ENCODE measurements at regions not wholly inside any gene's neighbourhood (a gene's known extent, or its start where the extent isn't known, plus 50 kb on each side); places are given as distances from the start of the nearest gene placed in this dataset.

DNA sequence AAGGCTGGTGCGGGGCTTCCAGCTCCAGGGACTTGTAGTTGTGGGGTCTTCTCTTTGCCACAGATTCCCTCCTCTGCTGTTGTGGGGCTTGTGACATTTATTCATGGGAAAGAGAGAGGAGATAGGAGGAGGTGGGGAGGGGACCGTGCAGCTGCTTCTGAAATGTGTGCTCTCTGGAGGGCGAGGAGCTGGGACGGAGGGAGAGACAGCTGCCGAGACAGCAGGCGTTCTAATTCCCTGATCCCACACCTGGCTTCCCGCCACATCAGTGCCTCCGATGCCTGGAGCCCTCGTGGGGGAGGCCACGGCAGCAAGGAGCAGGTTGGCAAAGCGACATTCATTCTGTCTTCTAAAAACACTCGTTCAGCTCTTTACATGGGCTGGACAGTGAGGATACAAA is 164.4 kb downstream of the USP12 start:
- no peak for DNase-seq
- no TSS peak for BruUV-seq (replicated peaks)
- Mint-ChIP-seq H3K36me3 (ENCODE audit: insufficient read depth, unreplicated experiment) (no peaks in the 10 kb centered on the region), H3K9me3 (ENCODE audit: low read depth, unreplicated experiment) (no peaks in the 10 kb centered on the region), H3K27ac (ENCODE audit: unreplicated experiment) (no peak overlapping the region), H3K4me3 (ENCODE audit: low read depth, unreplicated experiment) (peak overlapping the region; percentile 53), H3K27me3 (ENCODE audit: unreplicated experiment) (peaks cover 36% of the 10 kb centered on the region), H3K4me1 (ENCODE audit: low read depth, unreplicated experiment) (no peaks in the 10 kb centered on the region)
- no peak for TF ChIP-seq CTCF (IDR thresholded peaks at IDR 0.05; ENCODE audit: unreplicated experiment)
- intact Hi-C loops (cut with micrococcal nuclease; ENCODE audit: unreplicated experiment), result no loop called here
- CTCF ChIA-PET, result no interaction called here

- intact Hi-C loops (cut with micrococcal nuclease; ENCODE audit: unreplicated experiment), result no loop called here
- peaks cover 41% of the 10 kb centered on the region for H3K27me3 Mint-ChIP-seq (ENCODE audit: unreplicated experiment)
- H3K4me3 Mint-ChIP-seq (ENCODE audit: low read depth, unreplicated experiment), result peak overlapping the region; percentile 53
- no peaks in the 10 kb centered on the region for H3K36me3 Mint-ChIP-seq (ENCODE audit: insufficient read depth, unreplicated experiment)
- H3K9me3 Mint-ChIP-seq (ENCODE audit: low read depth, unreplicated experiment), result no peaks in the 10 kb centered on the region
- peak; percentile 32 for DNase-seq
- no peak for TF ChIP-seq CTCF (IDR thresholded peaks at IDR 0.05; ENCODE audit: unreplicated experiment)
- no peaks in the 10 kb centered on the region for H3K4me1 Mint-ChIP-seq (ENCODE audit: low read depth, unreplicated experiment)
- no peak overlapping the region for H3K27ac Mint-ChIP-seq (ENCODE audit: unreplicated experiment)
- BruUV-seq (replicated peaks), result no TSS peak
- CTCF ChIA-PET, result interaction anchor here (0.6 to 1.2 kb wide), 3 partner anchors 60 to 961 kb away, joined by 3 to 8 read pairs (median 4); no protein-coding TSS in a partner anchor
Measured at GRCh38 chr13:27006519-27007161, 165.0 kb downstream of the USP12 start.

GRCh38 chr13:27005976-27006518 is 165.6 kb downstream of the USP12 start:
- no peaks in the 10 kb centered on the region for H3K9me3 Mint-ChIP-seq (ENCODE audit: low read depth, unreplicated experiment)
- peaks cover 47% of the 10 kb centered on the region for H3K27me3 Mint-ChIP-seq (ENCODE audit: unreplicated experiment)
- DNase-seq, result no peak
- intact Hi-C loops (cut with micrococcal nuclease; ENCODE audit: unreplicated experiment), result no loop called here
- H3K4me1 Mint-ChIP-seq (ENCODE audit: low read depth, unreplicated experiment), result no peaks in the 10 kb centered on the region
- BruUV-seq (replicated peaks), result no TSS peak
- peak overlapping the region; percentile 53 for H3K4me3 Mint-ChIP-seq (ENCODE audit: low read depth, unreplicated experiment)
- CTCF ChIA-PET, result interaction anchor here (0.6 to 1.2 kb wide), 4 partner anchors 9 to 961 kb away, joined by 3 to 8 read pairs (median 4); no protein-coding TSS in a partner anchor
- TF ChIP-seq CTCF (IDR thresholded peaks at IDR 0.05; ENCODE audit: unreplicated experiment), result no peak
- no peak overlapping the region for H3K27ac Mint-ChIP-seq (ENCODE audit: unreplicated experiment)
- H3K36me3 Mint-ChIP-seq (ENCODE audit: insufficient read depth, unreplicated experiment), result no peaks in the 10 kb centered on the region

GRCh38 chr13:27005556-27005955 is 166.1 kb downstream of the USP12 start:
- BruUV-seq (replicated peaks), result no TSS peak
- no peaks in the 10 kb centered on the region for H3K4me1 Mint-ChIP-seq (ENCODE audit: low read depth, unreplicated experiment)
- no peak overlapping the region for H3K4me3 Mint-ChIP-seq (ENCODE audit: low read depth, unreplicated experiment)
- intact Hi-C loops (cut with micrococcal nuclease; ENCODE audit: unreplicated experiment), result no loop called here
- no peaks in the 10 kb centered on the region for H3K9me3 Mint-ChIP-seq (ENCODE audit: low read depth, unreplicated experiment)
- peaks cover 52% of the 10 kb centered on the region for H3K27me3 Mint-ChIP-seq (ENCODE audit: unreplicated experiment)
- H3K27ac Mint-ChIP-seq (ENCODE audit: unreplicated experiment), result no peak overlapping the region
- no peak for DNase-seq
- TF ChIP-seq CTCF (IDR thresholded peaks at IDR 0.05; ENCODE audit: unreplicated experiment), result no peak
- CTCF ChIA-PET, result interaction anchor here (0.6 to 1.2 kb wide), 2 partner anchors 8 to 59 kb away, joined by 3 to 4 read pairs; no protein-coding TSS in a partner anchor
- no peaks in the 10 kb centered on the region for H3K36me3 Mint-ChIP-seq (ENCODE audit: insufficient read depth, unreplicated experiment)

Measured in Calu3 (cell line).